ENCODE measurements at regions not wholly inside any gene's neighbourhood (a gene's known extent, or its start where the extent isn't known, plus 50 kb on each side); places are given as distances from the start of the nearest gene placed in this dataset.

- H3K4me3 Mint-ChIP-seq = no peak overlapping the region
- H3K9me3 Mint-ChIP-seq (ENCODE audit: insufficient read depth) = no peaks in the 10 kb centered on the region
- ChIA-PET POLR2A (no interaction called here), CTCF (no interaction called here)
- no peak overlapping the region for H3K4me2 ChIP-seq (replicated peaks; ENCODE audit: low read depth, low read length, poor library complexity, severe bottlenecking)
- no peak overlapping the region for H3K27ac Mint-ChIP-seq
- H3K27me3 ChIP-seq (replicated peaks in 1 of 4; ENCODE audit: control extremely low read depth in 1 of 4, control insufficient read depth in 3 of 4, insufficient read depth in 4 of 4, low read length in 3 of 4) = no peaks in the 10 kb centered on the region
- intact Hi-C loops (cut with micrococcal nuclease) = no loop called here
- H3K27me3 Mint-ChIP-seq = peaks cover 3% of the 10 kb centered on the region
- no peaks in the 10 kb centered on the region for H3K36me3 ChIP-seq (replicated peaks in 1 of 2; ENCODE audit: control extremely low read depth in 1 of 2, control insufficient read depth in 1 of 2, extremely low read depth in 1 of 2, insufficient read depth in 2 of 2, low read length in 1 of 2)
- H3K4me3 ChIP-seq (ENCODE audit: control extremely low read depth in 1 of 5, extremely low read depth in 1 of 5, insufficient read depth in 1 of 5, low read depth in 2 of 5, low read length in 4 of 5) = no peak overlapping the region
- DNase-seq = no peak
- no peaks in the 10 kb centered on the region for H3K4me1 ChIP-seq (ENCODE audit: control insufficient read depth in 2 of 2, insufficient read depth in 2 of 2, low read length in 2 of 2)
- peaks cover 0 to 3% (median 0%) of the 10 kb centered on the region in 3 donors for H3K9me3 ChIP-seq (ENCODE audit: control extremely low read depth in 1 of 3, control insufficient read depth in 2 of 3, insufficient read depth in 1 of 3, low read length in 2 of 3)
- no peak overlapping the region for H3K27ac ChIP-seq (ENCODE audit: low read length in 2 of 2)
- no peak overlapping the region for H2AFZ ChIP-seq (ENCODE audit: insufficient read depth, low read depth, low read length, poor library complexity, severe bottlenecking)
- no peaks in the 10 kb centered on the region for H4K20me1 ChIP-seq (ENCODE audit: control insufficient read depth, insufficient read depth, low read length, poor library complexity, severe bottlenecking)
- no peaks in the 10 kb centered on the region for H3K4me1 Mint-ChIP-seq
- no peak overlapping the region for H3K9ac ChIP-seq (ENCODE audit: low read length)
- WGBS (ENCODE audit: insufficient coverage) = 100% methylated on average over 1 of the region's 2 CpGs
- no peak for ATAC-seq (ENCODE audit: low read depth)
- H3K79me2 ChIP-seq (ENCODE audit: control insufficient read depth, insufficient read depth, low read length) = no peaks in the 10 kb centered on the region
- TF ChIP-seq CTCF (IDR thresholded peaks at IDR 0.05) (no peak), EZH2 (IDR thresholded peaks at IDR 0.05; ENCODE audit: borderline replicate concordance, insufficient read depth, low read depth, low read length, poor library complexity, severe bottlenecking) (no peak)
Measured at GRCh38 chr10:29765330-29765729, 130.6 kb upstream of the SVIL start.

- Histone ChIP-seq H3K4me3 (ENCODE audit: control extremely low read depth in 1 of 5, extremely low read depth in 1 of 5, insufficient read depth in 1 of 5, low read depth in 2 of 5, low read length in 4 of 5) (no peak overlapping the region), H2AFZ (ENCODE audit: insufficient read depth, low read depth, low read length, poor library complexity, severe bottlenecking) (no peak overlapping the region), H3K36me3 (replicated peaks in 1 of 2; ENCODE audit: control extremely low read depth in 1 of 2, control insufficient read depth in 1 of 2, extremely low read depth in 1 of 2, insufficient read depth in 2 of 2, low read length in 1 of 2) (no peaks in the 10 kb centered on the region), H3K9ac (ENCODE audit: low read length) (no peak overlapping the region), H4K20me1 (ENCODE audit: control insufficient read depth, insufficient read depth, low read length, poor library complexity, severe bottlenecking) (no peaks in the 10 kb centered on the region), H3K4me2 (replicated peaks; ENCODE audit: low read depth, low read length, poor library complexity, severe bottlenecking) (no peak overlapping the region), H3K27ac (ENCODE audit: low read length in 2 of 2) (no peak overlapping the region), H3K27me3 (replicated peaks in 1 of 4; ENCODE audit: control extremely low read depth in 1 of 4, control insufficient read depth in 3 of 4, insufficient read depth in 4 of 4, low read length in 3 of 4) (no peaks in the 10 kb centered on the region), H3K9me3 (ENCODE audit: control extremely low read depth in 1 of 3, control insufficient read depth in 2 of 3, insufficient read depth in 1 of 3, low read length in 2 of 3) (peaks cover 0 to 3% (median 0%) of the 10 kb centered on the region in 3 donors), H3K79me2 (ENCODE audit: control insufficient read depth, insufficient read depth, low read length) (no peaks in the 10 kb centered on the region), H3K4me1 (ENCODE audit: control insufficient read depth in 2 of 2, insufficient read depth in 2 of 2, low read length in 2 of 2) (no peaks in the 10 kb centered on the region)
- H3K27ac Mint-ChIP-seq = no peak overlapping the region
- no CpG with 5 or more reads among the region's 4 CpGs for WGBS (ENCODE audit: insufficient coverage)
- ChIA-PET CTCF (no interaction called here), POLR2A (no interaction called here)
- intact Hi-C loops (cut with micrococcal nuclease) = no loop called here
- no peak overlapping the region for H3K4me3 Mint-ChIP-seq
- no peak for DNase-seq
- H3K9me3 Mint-ChIP-seq (ENCODE audit: insufficient read depth) = no peaks in the 10 kb centered on the region
- no peak for ATAC-seq (ENCODE audit: low read depth)
- H3K4me1 Mint-ChIP-seq = no peaks in the 10 kb centered on the region
- no peaks in the 10 kb centered on the region for H3K27me3 Mint-ChIP-seq
- TF ChIP-seq CTCF (IDR thresholded peaks at IDR 0.05) = no peak
- TF ChIP-seq EZH2 (IDR thresholded peaks at IDR 0.05; ENCODE audit: borderline replicate concordance, insufficient read depth, low read depth, low read length, poor library complexity, severe bottlenecking) = no peak
Measured at GRCh38 chr10:29763396-29763795, 128.6 kb upstream of the SVIL start.

Data from B cell (primary cell).